Activated CD4-positive, alpha-beta T cell treated with anti-CD3 and anti-CD28 coated beads, Interleukin-2, amount 50 U/mL, for 1 hour (primary cell): ENCODE measurements at regions not wholly inside any gene's neighbourhood (a gene's known extent, or its start where the extent isn't known, plus 50 kb on each side); places are given as distances from the start of the nearest gene placed in this dataset.

Experiments used
- DNase-seq: peaks from one replicate; pipeline ENCODE4 v3.0.0-alpha.2; 2020

GRCh38 chr2:19776941-19777514, 124.8 kb downstream of the TTC32 start:
- no peak for DNase-seq

GRCh38 chr2:19775838-19776237, 125.9 kb downstream of the TTC32 start:
- DNase-seq = no peak

GRCh38 chr2:19775315-19775714, 126.5 kb downstream of the TTC32 start:
- DNase-seq = no peak

GRCh38 chr2:19774805-19775176, 127.0 kb downstream of the TTC32 start:
- no peak for DNase-seq

- no peak for DNase-seq
Observed at GRCh38 chr2:19772981-19773380, 128.8 kb downstream of the TTC32 start.

- DNase-seq = no peak
Observed at GRCh38 chr2:19769513-19769912, 132.3 kb downstream of the TTC32 start.

GRCh38 chr2:19767899-19768298, 133.9 kb downstream of the TTC32 start:
- DNase-seq = no peak

GRCh38 chr2:19764998-19765397, 136.8 kb downstream of the TTC32 start:
- DNase-seq = no peak

GRCh38 chr2:19763731-19764130, 138.1 kb downstream of the TTC32 start:
- no peak for DNase-seq

GRCh38 chr2:19762959-19763605, 138.7 kb downstream of the TTC32 start:
- DNase-seq = no peak

GRCh38 chr2:19762142-19762541, 139.6 kb downstream of the TTC32 start:
- no peak for DNase-seq

- no peak for DNase-seq
Observed at GRCh38 chr2:19759880-19760279, 141.9 kb downstream of the TTC32 start.

GRCh38 chr2:19758658-19759057, 143.1 kb downstream of the TTC32 start:
- DNase-seq = no peak

- no peak for DNase-seq
Observed at GRCh38 chr2:19757586-19757985, 144.2 kb downstream of the TTC32 start.

GRCh38 chr2:19754907-19755306, 146.9 kb downstream of the TTC32 start:
- no peak for DNase-seq

GRCh38 chr2:19753818-19754217, 148.0 kb downstream of the TTC32 start:
- no peak for DNase-seq

GRCh38 chr2:19753314-19753713, 148.5 kb downstream of the TTC32 start:
- DNase-seq = no peak

GRCh38 chr2:19752500-19752899, 149.3 kb downstream of the TTC32 start:
- DNase-seq = no peak

GRCh38 chr2:19751631-19752030, 150.2 kb downstream of the TTC32 start:
- DNase-seq = no peak

GRCh38 chr2:19750136-19750535, 151.6 kb downstream of the TTC32 start:
- DNase-seq = no peak

- no peak for DNase-seq
Observed at GRCh38 chr2:19749507-19749836, 152.3 kb downstream of the TTC32 start.

- DNase-seq = no peak
Observed at GRCh38 chr2:19748711-19749506, 152.9 kb downstream of the TTC32 start.

- DNase-seq = no peak
Observed at GRCh38 chr2:19748073-19748375, 153.8 kb downstream of the TTC32 start.

- no peak for DNase-seq
Observed at GRCh38 chr2:19747310-19748072, 154.3 kb downstream of the TTC32 start.
